Middle frontal gyrus (tissue), 1 donor: ENCODE measurements at regions not wholly inside any gene's neighbourhood (a gene's known extent, or its start where the extent isn't known, plus 50 kb on each side); places are given as distances from the start of the nearest gene placed in this dataset.

Experiments
- DNase-seq: peaks from one replicate; pipeline ENCODE4 v3.0.0-alpha.2; 2015; ENCODE audit warnings: low spot score; ENCODE audit errors: extremely low spot score

DNA sequence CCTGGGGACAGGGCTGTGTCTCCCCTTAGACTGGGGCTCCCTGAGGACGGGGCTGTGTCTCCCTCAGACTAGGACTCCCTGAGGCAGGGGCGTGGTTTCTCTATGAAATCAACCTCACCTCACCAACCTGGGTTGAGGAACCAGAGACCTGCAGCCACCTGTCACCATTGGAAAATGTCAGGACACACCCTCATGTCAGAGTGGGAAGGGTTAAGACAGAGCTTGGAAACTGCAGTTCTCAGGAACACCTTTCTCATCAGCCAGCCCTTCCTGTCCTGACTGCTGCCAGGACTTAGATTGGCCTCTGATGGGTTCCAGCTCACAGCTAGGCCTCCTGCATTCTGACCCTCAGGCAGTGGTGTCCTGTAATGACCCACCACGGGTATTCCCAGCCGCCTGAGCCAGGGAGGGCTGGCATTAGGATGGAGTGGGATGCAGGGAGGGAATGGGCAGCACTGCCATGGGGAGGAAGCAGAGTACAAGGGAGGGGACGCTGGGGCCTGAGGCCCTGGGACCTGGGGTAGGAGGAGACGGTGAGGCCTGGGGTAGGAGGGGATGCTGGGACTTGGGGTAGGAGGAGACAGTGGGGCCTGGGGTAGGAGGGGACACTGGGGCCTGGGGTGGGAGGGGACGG, 76.3 kb downstream of the MRPL14 start:
- no peak for DNase-seq

DNA sequence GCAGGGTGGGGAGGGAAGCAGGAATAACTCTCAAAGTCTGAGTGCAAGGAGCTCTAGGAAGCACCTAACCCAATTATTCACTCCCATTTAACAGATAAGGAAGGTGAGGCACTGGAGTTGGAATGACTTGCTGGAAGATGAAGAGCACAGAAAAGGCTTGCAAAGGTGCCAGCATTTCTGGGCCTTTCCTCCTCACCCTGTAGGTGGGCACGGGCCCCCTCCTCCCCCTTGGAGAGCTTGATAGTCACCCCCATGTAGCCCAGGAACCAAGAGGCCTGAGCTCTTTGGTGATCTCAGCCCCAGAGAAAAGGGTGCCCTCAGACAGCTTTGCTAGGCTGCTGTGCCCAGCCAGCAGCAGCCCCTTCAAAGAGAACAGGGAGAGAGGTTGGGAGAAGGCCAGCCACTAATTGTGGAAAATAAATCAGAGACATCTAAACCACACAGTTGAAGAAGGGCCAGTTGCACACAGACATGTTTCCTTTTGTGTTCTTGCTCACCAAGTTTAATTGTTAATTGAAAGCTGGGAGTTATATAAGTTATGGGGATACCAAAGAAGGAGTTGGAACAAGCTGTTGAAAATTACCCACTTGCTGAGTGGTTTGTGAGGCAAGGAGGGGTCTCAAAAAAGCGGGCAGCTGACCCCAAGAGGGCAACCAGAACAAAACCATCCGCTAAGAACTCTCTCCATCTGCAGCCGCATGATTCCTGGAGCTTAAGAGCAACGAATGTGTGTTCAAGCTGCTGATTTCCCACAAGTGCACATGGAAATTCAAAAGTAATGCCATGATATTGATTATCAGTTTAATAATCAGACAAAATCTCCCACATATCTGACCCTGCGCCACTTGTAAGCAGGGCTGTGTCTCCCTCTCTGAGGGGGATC, 77.0 kb downstream of the MRPL14 start:
- no peak for DNase-seq

DNA sequence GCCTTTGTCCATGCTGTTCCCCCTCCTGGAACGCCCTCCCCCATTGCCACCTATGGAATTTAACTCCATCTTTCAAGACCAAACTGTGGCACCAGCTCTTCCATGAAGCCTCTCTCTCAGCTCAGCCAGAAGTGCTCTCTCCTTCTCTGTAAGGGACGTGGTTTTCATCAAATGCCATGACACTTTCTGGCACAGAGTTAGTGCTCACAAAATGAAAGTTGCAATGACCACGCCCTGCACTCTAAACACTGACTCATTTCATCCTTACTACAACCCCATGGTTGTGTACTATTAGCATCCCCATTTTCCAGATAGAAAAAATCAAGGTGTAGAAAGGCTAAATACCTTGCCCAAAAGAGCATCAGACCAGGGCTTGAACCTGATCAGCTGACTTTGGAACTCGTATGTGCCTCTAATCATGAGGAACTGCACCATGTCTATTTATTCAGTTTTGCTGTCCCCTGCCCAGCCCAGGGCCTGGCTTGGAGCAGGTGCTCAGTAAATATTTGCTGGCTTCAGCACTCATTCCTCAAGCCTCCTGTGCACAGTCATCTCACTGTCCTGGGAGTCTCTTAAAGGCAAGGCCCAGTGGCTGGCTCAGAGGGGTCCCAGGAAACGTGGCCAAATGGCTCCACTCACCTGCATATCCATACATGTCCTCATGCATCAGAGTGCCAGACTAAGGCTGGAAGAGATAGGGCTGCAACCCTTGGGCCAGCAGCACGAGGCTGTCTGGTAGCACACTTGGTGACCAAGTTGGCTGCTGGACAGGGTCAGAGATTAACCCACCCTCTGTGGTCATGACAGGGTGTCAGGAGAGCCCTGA, 77.9 kb downstream of the MRPL14 start:
- no peak for DNase-seq

- DNase-seq: no peak
These were observed 79.0 kb downstream of the MRPL14 start for GRCh38 chr6:44048277-44048676.

DNA sequence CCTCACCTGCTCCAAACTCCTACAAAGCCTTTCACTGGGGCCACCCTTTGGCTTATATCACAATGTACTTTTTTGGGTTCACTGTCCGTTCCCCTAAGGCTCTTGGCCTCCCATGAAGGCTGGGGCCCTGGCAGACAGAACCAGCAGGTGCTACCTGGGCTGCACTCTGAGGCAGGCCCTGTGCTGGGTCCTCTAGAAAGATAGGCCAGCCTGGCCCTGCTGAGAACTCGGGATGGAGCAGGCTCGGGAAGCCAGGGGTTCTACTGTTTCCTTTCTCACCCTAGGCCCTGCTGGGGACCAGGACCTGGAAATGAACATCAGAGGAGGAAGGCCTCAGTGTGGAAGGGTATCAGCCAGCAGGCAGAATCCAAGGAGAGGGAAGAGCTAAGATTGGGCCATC, 79.5 kb downstream of the MRPL14 start:
- DNase-seq: no peak

DNA sequence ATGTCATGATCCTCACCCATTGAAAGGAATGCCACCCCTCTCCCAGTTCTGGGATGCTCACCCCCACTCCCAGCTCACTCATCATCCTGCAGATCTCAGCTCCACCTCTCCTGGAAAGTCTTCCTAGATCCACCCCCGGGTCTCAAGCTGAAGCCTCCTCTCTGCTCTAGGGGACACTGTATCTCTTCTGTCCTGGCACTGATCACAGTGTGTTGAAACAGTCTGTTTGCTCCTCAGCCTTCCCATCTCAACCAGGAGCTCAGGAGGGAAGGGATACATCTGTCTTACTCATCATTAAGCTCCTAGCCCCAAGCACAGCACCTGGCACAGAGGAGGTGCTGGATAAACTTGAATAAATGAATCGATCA, 80.1 kb downstream of the MRPL14 start:
- no peak for DNase-seq

DNA sequence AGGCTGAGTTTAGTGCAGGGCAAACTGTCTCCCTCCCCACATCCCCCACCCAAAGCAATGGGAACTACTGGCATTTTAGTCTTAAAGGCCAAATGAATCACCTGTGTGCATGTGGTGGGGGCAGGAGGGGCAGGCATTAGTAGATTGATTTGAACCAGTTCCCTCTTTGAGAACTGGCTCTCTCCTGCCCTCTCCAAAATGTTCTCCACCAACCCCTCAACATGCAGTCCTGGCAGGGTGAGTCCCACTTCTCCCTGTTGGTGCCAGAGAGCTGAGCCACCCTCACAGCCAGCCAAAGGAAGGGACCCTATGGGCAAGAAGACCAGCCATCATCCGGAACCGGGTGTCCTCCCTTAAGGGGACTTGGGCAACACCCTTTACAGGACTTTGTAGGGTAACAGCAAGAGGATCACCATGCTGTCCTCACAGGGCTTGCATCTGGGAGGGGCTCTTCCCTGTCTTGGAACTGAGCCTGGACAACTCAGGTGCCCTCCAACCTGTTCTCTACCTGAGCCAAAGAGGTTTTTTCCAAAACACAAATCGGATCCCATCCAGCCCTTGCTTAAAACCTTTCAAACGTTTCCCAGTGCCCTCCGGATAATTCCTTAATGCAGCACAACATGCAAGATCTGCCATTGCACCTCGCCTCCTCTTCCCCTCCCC, 80.6 kb downstream of the MRPL14 start:
- no peak for DNase-seq

DNA sequence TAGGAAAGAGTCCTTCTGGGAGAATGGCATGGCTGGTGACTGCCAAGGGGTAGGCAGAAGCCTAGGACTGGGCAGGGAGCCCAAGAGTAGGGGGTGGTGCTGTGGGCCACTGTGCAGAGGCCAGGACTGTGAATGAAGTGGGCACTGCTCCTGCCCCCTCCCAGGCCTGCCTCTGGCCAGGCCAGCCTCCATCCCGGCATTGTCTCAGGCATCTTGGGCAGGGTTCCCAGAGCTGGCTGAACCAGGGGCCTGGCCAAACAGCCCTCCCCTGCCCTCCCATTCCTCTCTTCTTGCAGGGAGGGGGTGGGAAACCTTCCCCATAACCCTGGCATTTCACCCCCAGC, 81.6 kb downstream of the MRPL14 start:
- DNase-seq: peak; percentile 50

- no peak for DNase-seq
These were observed 82.1 kb downstream of the MRPL14 start for GRCh38 chr6:44044940-44045671.

DNA sequence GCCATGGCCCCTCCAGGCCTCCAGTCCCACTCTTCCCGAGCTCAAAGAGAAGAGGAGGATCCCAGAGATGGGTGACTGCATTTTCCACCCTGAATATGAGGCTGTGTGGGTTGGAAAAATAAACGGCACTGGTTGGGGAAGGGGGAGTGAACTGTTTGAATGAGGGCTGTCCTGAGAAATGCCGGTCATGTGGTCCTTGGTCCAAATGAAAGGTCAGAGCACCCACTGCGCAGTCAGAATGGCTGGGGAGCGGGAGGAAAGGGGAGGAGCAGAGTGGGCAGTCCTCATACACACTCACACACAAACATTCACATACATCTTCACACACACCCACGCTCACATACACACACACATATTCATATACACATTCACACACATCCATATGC, 83.1 kb downstream of the MRPL14 start:
- no peak for DNase-seq

- DNase-seq: no peak
These were observed 83.6 kb downstream of the MRPL14 start for GRCh38 chr6:44043479-44044153.

DNA sequence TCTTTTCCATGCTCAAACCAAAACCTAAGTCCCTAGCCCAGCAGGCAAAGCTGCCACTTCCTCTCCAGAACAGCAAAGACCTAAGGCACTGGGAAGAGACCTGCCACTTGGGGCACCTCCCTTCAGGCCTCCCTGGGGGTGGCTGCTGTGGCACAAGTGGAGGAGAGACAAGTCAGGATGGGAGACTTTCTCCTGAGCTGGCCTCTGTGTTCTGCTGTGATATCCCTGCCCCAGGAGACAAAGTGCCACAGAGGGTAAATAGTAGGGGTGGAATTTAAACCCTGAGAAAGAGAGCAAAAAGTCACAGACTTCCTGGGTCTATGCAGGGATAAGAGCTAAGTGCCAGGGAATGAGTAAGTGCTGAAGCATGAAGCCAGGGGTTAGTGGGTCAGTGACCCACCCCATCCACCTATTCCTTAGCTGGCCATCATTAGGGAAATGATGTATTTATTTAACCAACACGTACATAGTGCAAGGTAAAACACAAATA, 84.2 kb downstream of the MRPL14 start:
- DNase-seq: no peak

DNA sequence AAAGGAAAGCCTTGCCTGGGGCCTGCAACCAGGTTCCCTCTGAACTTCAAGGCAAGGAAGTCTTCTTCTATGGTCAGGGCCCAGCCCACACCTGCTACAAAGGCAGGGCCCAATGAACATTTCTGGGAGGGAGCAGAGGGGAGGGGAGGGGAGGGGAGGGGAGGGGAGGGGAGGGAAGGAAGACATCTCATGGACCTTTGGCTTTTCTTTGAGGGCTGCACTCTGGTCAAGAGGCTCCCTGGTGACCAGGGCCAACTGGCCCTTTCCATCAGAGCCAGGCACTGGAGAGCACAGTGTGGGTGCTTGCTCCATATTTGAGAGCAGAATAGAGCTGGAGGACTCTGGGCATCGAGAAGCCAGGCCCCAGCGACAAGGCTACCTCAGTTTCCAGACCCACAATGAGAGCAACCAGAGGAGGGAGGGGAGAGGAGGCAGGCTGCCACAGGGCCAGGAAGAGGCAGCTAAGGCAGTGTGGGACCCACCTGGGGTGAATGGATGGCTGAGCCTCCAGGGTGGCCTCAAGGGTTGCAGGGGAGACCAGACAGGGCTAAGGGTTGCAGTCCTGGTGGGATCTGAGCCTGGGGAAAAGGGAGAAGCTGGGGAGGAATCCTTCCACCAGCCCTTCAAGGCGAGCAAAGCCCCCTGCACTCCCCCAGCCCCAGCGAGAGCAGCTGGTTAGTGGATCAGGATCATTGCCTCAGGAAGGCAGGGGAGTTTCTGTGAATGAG, 84.8 kb downstream of the MRPL14 start:
- no peak for DNase-seq

GRCh38 chr6:44041461-44042260, 85.6 kb downstream of the MRPL14 start:
- DNase-seq: no peak

- DNase-seq: no peak
These were observed 86.5 kb downstream of the MRPL14 start for GRCh38 chr6:44040786-44041185.

DNA sequence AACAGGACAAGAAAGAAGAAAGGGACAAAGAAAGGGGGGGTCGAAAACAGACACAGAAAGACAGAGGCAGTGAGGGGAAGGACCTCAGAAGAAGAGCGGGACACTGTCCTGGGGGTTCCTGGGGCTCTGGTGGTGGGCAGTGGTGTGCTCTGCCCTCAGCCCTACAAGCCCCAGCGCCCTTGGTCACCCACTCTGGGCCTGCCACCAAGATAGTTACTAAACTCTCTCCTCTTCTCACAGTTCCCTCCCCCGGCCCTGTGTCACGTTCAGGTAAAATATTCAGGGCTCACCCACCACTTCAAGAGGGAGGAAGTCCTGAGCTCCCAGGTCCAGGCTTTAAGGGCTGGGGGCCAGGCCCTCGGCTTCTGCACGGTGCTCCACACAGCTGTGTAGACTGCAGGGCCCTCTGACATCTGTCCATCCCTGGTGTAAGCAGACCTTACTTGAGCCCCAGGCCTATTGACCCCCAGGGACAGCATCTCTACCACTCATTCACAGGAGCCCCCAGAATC, 87.4 kb downstream of the MRPL14 start:
- no peak for DNase-seq

DNA sequence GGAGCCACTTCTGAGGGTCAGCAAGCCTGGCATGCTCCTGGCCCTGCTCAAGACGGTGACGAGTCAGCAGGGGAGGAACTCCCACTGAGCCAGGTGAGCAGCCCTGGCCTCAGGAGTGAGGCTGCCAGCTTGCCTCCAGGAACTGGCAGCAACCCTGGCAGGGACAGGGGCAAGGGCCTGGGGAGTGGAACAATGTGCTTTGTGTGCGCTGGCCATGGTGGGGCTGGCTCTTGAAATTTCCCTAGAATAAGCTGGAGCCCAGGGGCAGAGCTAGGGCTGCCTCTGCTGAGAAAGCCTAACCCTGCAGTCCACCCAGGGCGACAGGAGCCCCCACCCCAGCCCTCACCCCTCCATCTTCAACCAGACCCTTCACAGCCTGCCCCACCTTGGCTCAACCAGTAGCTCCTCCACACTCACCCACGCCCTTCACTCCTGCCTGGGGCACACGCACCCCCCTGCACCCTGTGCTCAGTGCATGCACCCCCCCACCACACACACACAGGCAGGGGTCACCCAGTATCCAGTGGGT, 88.0 kb downstream of the MRPL14 start:
- DNase-seq: no peak

- no peak for DNase-seq
These were observed 88.6 kb downstream of the MRPL14 start for GRCh38 chr6:44038543-44039065.
